ENCODE measurements at regions not wholly inside any gene's neighbourhood (a gene's known extent, or its start where the extent isn't known, plus 50 kb on each side); places are given as distances from the start of the nearest gene placed in this dataset.

DNA sequence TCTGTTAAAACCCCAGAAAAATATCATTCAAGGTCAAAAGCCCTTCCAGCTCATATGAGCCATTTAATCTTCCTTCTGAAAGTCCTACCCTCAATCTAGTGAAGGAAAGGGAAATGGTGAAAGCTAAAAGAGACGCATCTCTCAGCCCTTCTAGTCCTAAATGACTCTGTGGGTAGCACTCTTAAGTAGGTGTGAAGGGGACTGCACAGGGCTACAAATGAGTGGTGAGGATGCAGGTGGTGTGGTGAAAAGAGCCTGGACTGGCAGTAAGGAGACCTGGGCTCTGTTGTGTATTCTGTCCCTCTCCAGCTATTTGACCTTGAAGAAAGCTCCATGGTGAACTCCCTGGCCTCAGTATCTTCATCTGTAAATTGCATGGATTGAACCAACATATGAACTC lies 671.8 kb upstream of the DIPK2B start:
- TF ChIP-seq, protein P1, sequence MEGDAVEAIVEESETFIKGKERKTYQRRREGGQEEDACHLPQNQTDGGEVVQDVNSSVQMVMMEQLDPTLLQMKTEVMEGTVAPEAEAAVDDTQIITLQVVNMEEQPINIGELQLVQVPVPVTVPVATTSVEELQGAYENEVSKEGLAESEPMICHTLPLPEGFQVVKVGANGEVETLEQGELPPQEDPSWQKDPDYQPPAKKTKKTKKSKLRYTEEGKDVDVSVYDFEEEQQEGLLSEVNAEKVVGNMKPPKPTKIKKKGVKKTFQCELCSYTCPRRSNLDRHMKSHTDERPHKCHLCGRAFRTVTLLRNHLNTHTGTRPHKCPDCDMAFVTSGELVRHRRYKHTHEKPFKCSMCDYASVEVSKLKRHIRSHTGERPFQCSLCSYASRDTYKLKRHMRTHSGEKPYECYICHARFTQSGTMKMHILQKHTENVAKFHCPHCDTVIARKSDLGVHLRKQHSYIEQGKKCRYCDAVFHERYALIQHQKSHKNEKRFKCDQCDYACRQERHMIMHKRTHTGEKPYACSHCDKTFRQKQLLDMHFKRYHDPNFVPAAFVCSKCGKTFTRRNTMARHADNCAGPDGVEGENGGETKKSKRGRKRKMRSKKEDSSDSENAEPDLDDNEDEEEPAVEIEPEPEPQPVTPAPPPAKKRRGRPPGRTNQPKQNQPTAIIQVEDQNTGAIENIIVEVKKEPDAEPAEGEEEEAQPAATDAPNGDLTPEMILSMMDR (IDR thresholded peaks at IDR 0.05), result no peak
- no peak for TF ChIP-seq ZFX (IDR thresholded peaks at IDR 0.05; ENCODE audit: borderline replicate concordance)
